Embryonic facial prominence (tissue), 1 donor: ENCODE measurements at regions not wholly inside any gene's neighbourhood (a gene's known extent, or its start where the extent isn't known, plus 50 kb on each side); places are given as distances from the start of the nearest gene placed in this dataset.

ENCODE experiments used
- DNase-seq: peaks from one replicate; pipeline ENCODE4 v3.0.0-alpha.2; 2016; ENCODE audit errors: extremely low spot score

GRCh38 chr13:89890806-89891205 lies 1456.7 kb upstream of the MIR17HG start:
- DNase-seq = no peak

- DNase-seq = no peak
Observed at GRCh38 chr13:89891416-89891815, 1456.1 kb upstream of the MIR17HG start.

DNA sequence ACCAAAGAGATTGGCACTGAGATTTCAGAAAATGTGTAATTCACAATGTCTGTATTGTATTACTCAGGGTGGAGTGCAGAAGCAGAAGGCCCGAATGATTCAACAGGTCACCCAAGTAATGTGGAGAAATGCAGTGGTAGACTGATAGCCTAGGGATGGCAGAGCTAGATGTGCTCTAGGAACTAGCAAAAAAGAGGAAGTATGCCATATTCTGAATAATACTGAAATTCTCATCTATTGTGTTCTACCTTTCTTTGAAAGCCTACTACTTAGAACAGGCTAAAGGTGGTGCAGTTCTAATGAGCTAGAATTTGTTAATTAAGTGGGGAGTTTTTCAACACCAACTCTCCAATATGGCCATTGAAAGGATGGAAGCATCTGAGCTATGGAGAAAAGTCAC lies 1449.8 kb upstream of the MIR17HG start:
- DNase-seq = no peak

DNA sequence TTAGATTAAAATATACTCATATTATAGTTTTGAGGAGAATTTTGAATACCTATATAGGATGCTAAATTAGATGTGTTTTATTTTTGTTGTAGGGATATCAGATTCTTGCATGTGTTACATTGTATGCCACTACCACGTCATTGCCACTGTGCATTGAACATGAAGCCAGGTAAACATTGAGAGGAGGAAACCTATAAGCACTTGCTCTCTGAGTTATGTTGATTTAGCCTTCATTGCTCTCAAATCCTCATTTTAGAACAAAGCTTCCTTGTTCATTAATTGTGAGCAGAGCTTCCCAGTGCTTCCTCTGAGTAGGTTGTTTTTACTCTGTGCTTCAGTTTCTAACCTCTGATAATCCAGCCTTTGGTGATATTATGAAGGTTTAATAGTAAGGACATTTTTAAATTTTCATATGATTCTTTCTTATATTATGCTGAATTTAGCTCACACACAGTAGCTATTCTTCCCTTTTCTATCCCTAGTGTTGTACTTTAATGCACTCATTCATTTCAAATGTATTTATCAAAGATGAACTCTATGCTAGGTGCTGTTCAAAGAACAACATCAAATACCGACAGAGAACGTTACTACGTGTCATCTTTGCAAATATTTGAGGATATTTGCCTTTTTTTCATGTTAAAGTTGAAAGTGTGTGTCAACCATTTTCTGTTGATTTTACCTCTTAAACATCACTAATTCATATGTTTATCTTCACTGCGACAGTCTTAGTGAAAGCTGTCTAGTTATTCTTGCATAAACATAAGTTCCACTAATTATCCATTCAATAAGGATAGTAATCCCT lies 1448.0 kb upstream of the MIR17HG start:
- no peak for DNase-seq

GRCh38 chr13:89900104-89900765 lies 1447.3 kb upstream of the MIR17HG start:
- DNase-seq = no peak

DNA sequence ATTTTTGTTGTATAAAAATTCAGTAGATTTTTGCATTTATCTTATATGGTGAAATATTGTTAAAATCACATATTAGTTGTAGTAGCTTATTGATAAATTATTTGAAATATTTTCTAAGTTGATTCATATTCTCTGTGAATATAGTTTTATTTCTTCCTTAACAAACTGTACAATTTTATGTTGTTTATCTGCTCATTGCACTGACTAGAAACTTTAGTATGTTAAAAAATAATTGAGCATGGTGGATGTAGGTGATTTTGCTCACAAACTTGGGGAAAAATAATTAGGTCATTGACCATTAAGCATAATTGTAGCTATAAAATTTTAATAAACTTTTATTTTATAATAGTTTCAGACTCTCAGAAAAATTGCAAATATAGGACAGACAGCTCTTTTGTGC lies 1445.3 kb upstream of the MIR17HG start:
- DNase-seq = no peak

GRCh38 chr13:89903115-89903514 lies 1444.4 kb upstream of the MIR17HG start:
- no peak for DNase-seq

GRCh38 chr13:89910166-89910565 lies 1437.3 kb upstream of the MIR17HG start:
- DNase-seq = no peak

DNA sequence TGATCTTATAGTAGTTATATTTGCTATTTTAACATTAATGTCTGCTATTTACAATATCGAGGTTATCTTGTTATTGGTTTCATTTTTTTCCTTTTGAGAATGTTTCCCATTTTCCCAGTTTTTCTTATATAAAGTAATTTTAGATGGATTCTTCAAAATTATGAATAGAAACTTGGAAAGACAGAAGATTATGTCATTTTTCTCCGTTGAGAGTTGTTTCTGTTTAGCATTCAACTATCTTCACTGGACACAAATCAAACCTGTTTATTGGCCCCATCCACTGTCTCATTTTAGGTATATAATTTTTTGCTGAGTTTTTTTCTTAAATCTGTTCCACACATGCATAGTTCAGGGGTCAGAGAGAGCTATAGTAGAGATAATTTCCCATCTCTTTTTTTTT lies 1430.9 kb upstream of the MIR17HG start:
- no peak for DNase-seq

- DNase-seq = no peak
Observed at GRCh38 chr13:89920461-89920860, 1427.0 kb upstream of the MIR17HG start.

- no peak for DNase-seq
Observed at GRCh38 chr13:89923052-89923451, 1424.4 kb upstream of the MIR17HG start.

GRCh38 chr13:89923736-89924135 lies 1423.8 kb upstream of the MIR17HG start:
- DNase-seq = no peak

DNA sequence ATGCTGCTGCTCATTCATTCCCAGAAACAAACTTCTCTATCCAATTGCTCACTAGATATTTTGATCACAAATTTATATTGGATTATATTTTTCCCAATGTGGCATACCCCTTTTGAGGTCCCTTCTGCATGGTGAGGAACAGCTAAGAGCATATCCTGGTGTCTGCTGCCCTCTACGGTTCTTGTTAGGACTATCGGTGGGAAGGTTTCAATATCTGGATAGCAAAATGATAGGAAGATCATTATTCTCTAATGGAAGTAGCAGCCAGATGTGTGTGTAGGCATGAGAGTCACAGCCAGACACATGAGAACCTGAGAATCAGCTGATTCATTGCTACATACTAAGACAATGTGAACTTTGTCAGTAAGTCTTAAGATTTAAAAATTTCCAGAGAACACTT lies 1422.4 kb upstream of the MIR17HG start:
- DNase-seq = no peak

GRCh38 chr13:89930861-89931260 lies 1416.6 kb upstream of the MIR17HG start:
- DNase-seq = no peak

GRCh38 chr13:89932902-89933301 lies 1414.6 kb upstream of the MIR17HG start:
- no peak for DNase-seq

DNA sequence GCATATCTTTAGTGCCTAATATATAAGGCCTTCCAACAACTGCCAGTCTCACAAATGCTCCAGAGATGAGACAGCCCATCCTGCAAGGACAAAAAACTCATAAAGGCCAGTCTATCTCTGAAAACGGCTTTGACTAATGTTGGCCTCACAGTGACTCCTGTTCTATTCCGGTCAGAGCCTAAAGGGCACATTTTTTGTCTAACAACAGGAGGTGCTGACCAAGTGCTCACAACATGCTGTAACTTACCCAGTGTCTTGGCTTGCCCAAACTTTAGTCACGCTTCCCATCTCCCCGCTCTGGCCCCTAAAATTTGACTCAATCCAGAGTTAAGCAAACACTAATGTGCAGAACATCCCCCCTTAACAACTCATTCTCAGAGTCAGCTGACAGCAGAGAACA lies 1411.2 kb upstream of the MIR17HG start:
- no peak for DNase-seq

DNA sequence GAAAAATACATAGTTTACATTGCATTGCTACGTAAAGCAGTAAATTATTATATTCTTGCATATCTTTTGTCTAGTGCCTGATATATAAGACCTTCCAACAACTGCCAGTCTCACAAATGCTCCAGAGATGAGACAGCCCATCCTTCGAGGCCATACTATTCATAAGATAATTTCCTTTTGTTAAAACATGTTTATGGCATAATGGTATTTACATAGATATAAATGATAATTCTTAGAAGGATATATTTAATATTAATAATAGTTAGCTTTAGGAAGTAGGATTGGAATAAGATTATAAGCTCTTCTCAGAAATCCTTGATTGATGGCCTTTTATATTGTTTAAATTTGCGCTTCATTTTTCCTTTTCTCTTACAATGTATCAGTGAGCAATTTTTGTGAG lies 1410.1 kb upstream of the MIR17HG start:
- no peak for DNase-seq

- DNase-seq = no peak
Observed at GRCh38 chr13:89940383-89940782, 1407.1 kb upstream of the MIR17HG start.

- DNase-seq = no peak
Observed at GRCh38 chr13:89943139-89943538, 1404.3 kb upstream of the MIR17HG start.

DNA sequence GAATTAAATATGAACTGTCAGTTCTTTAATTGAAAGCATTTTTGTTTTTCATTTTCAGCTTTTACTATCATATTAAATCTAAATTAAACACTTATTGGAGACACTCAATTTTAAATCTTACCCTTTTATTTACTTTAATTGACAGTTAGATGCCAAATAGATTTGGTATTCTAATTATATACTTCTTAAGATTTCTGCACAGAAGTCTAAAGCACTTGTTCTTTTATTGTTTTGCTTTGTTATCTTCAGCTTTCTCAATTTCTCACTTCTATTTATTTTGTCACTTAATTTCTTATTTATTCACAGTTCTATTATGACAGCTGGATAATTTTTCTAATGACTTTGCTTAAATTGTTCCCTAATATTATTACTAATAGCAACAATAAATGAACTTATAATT lies 1397.3 kb upstream of the MIR17HG start:
- DNase-seq = no peak

- no peak for DNase-seq
Observed at GRCh38 chr13:89951341-89951740, 1396.1 kb upstream of the MIR17HG start.

GRCh38 chr13:89953581-89953980 lies 1393.9 kb upstream of the MIR17HG start:
- DNase-seq = no peak

GRCh38 chr13:89955773-89956172 lies 1391.7 kb upstream of the MIR17HG start:
- DNase-seq = no peak

GRCh38 chr13:89959074-89959473 lies 1388.4 kb upstream of the MIR17HG start:
- DNase-seq = no peak
